ENCODE measurements at regions not wholly inside any gene's neighbourhood (a gene's known extent, or its start where the extent isn't known, plus 50 kb on each side); places are given as distances from the start of the nearest gene placed in this dataset.

DNA sequence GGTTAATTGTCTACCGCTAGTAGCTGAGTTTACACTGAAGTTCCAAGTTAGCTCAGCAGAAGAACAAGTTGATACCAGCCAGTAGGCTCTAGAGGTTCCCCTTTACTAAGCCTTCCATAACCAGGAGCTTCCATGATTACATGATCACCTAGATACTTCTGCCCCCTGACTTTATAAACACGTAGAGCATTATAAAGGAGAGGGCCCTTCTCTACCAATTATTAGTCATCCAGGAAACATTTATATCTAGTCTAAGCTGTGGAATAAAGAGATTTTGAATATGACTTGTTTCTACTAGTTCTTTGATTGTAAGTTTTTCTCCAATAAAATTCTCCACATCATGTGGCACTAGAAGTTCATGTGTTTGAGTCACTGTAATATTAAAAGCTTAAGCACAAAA, 818.1 kb upstream of the PCDH10 start:
- Histone ChIP-seq H3K27ac (ENCODE audit: control insufficient read depth, insufficient read depth, low read length) (no peak overlapping the region), H3K4me3 (ENCODE audit: control insufficient read depth in 2 of 3, extremely low read depth in 1 of 3, insufficient read depth in 2 of 3, low read depth in 1 of 3, low read length in 3 of 3) (no peak overlapping the region), H3K36me3 (ENCODE audit: control insufficient read depth in 2 of 2, extremely low read depth in 1 of 2, insufficient read depth in 2 of 2, low read length in 2 of 2) (no peaks in the 10 kb centered on the region), H3K9me3 (ENCODE audit: control insufficient read depth, low read depth, low read length) (no peaks in the 10 kb centered on the region), H3K9ac (ENCODE audit: control insufficient read depth, extremely low read depth, insufficient read depth, low read length) (no peak overlapping the region), H3K4me1 (ENCODE audit: control insufficient read depth, extremely low read depth, insufficient read depth, low read length) (no peaks in the 10 kb centered on the region), H3K27me3 (ENCODE audit: control insufficient read depth, extremely low read depth, insufficient read depth, low read length) (no peaks in the 10 kb centered on the region), H3K9me1 (ENCODE audit: control insufficient read depth, extremely low read depth, insufficient read depth, low read length) (no peaks in the 10 kb centered on the region), H3K4me2 (ENCODE audit: control insufficient read depth, extremely low read depth, insufficient read depth, low read depth, low read length) (no peak overlapping the region), H3K79me2 (ENCODE audit: control insufficient read depth, insufficient read depth, low read length) (no peaks in the 10 kb centered on the region), H4K20me1 (ENCODE audit: control insufficient read depth, extremely low read depth, insufficient read depth, low read length) (no peaks in the 10 kb centered on the region), H2AFZ (ENCODE audit: control insufficient read depth, low read length) (no peak overlapping the region)
- TF ChIP-seq, protein P1, sequence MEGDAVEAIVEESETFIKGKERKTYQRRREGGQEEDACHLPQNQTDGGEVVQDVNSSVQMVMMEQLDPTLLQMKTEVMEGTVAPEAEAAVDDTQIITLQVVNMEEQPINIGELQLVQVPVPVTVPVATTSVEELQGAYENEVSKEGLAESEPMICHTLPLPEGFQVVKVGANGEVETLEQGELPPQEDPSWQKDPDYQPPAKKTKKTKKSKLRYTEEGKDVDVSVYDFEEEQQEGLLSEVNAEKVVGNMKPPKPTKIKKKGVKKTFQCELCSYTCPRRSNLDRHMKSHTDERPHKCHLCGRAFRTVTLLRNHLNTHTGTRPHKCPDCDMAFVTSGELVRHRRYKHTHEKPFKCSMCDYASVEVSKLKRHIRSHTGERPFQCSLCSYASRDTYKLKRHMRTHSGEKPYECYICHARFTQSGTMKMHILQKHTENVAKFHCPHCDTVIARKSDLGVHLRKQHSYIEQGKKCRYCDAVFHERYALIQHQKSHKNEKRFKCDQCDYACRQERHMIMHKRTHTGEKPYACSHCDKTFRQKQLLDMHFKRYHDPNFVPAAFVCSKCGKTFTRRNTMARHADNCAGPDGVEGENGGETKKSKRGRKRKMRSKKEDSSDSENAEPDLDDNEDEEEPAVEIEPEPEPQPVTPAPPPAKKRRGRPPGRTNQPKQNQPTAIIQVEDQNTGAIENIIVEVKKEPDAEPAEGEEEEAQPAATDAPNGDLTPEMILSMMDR (optimal IDR thresholded peaks at IDR 0.05 in 1 of 3, IDR thresholded peaks at IDR 0.05 in 1 of 3, conservative IDR thresholded peaks at IDR 0.05 in 1 of 3; ENCODE audit: extremely low read depth in 1 of 3, insufficient read depth in 2 of 3, low read length in 3 of 3) = no peak
- no peak for TF ChIP-seq EZH2 (IDR thresholded peaks at IDR 0.05; ENCODE audit: low read length)
- dilution Hi-C loops (cut with MboI; ENCODE audit: extremely low pct_ligation_motif_present, low sequenced_read_pairs) = no loop called here
- FAIRE-seq (no peak), DNase-seq (ENCODE audit: low read depth, low spot score) (no peak)

DNA sequence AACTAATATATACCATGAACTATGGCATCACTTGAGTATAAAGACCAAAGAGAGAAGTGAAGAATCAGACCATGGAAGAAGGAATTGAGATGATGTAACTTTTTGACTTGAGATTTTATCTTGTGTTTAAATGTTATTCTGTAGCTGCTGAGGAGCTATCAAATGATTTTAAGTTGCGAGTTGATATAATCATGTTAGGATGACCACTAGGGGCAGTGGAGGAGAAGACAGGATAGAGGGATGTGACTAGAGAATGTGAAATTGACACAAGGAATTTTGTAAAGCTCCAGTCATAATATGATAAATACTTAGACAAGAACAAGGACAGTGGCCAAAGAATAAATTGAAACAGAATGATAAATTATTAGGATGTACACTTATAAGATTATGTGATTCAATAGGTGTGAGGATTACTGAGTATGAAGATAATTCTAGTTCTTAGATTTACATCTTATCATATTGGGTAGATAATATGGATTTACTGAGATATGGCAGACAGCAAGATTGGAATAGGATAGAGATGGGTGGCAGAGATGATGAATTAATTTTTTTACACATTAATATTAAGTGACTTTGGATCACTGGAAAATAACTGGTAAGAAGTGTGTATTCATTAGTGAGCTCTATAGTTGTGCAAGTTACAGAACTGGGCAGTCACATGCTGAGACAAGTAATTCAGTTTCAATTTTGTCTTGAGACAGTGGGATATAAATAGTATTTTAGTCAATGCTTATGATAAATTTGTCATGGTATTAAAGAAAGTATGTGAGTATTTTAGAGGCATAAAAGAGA, 816.0 kb upstream of the PCDH10 start:
- Histone ChIP-seq H3K9me3 (ENCODE audit: control insufficient read depth, low read depth, low read length) (no peaks in the 10 kb centered on the region), H3K79me2 (ENCODE audit: control insufficient read depth, insufficient read depth, low read length) (no peaks in the 10 kb centered on the region), H3K27me3 (ENCODE audit: control insufficient read depth, extremely low read depth, insufficient read depth, low read length) (no peaks in the 10 kb centered on the region), H3K36me3 (ENCODE audit: control insufficient read depth in 2 of 2, extremely low read depth in 1 of 2, insufficient read depth in 2 of 2, low read length in 2 of 2) (no peaks in the 10 kb centered on the region), H3K9ac (ENCODE audit: control insufficient read depth, extremely low read depth, insufficient read depth, low read length) (no peak overlapping the region), H3K27ac (ENCODE audit: control insufficient read depth, insufficient read depth, low read length) (no peak overlapping the region), H3K4me1 (ENCODE audit: control insufficient read depth, extremely low read depth, insufficient read depth, low read length) (no peaks in the 10 kb centered on the region), H3K4me3 (ENCODE audit: control insufficient read depth in 2 of 3, extremely low read depth in 1 of 3, insufficient read depth in 2 of 3, low read depth in 1 of 3, low read length in 3 of 3) (no peak overlapping the region), H3K9me1 (ENCODE audit: control insufficient read depth, extremely low read depth, insufficient read depth, low read length) (no peaks in the 10 kb centered on the region), H4K20me1 (ENCODE audit: control insufficient read depth, extremely low read depth, insufficient read depth, low read length) (no peaks in the 10 kb centered on the region), H2AFZ (ENCODE audit: control insufficient read depth, low read length) (no peak overlapping the region), H3K4me2 (ENCODE audit: control insufficient read depth, extremely low read depth, insufficient read depth, low read depth, low read length) (no peak overlapping the region)
- TF ChIP-seq, protein P1 (optimal IDR thresholded peaks at IDR 0.05 in 1 of 3, IDR thresholded peaks at IDR 0.05 in 1 of 3, conservative IDR thresholded peaks at IDR 0.05 in 1 of 3; ENCODE audit: extremely low read depth in 1 of 3, insufficient read depth in 2 of 3, low read length in 3 of 3) = peak in 2 of 3 experiments; percentile 18 to 35
- no peak for TF ChIP-seq EZH2 (IDR thresholded peaks at IDR 0.05; ENCODE audit: low read length)
- no peak for FAIRE-seq
- dilution Hi-C loops (cut with MboI; ENCODE audit: extremely low pct_ligation_motif_present, low sequenced_read_pairs) = no loop called here
- no peak for DNase-seq (ENCODE audit: low read depth, low spot score)
